Ovary (tissue), 7 donors: ENCODE measurements at regions not wholly inside any gene's neighbourhood (a gene's known extent, or its start where the extent isn't known, plus 50 kb on each side); places are given as distances from the start of the nearest gene placed in this dataset.

Experiments used
- DNase-seq, 5 donors: peaks; one replicate each; pipeline ENCODE4 v3.0.0-alpha.2; 2019 to 2020
- H3K27ac ChIP-seq, 2 donors: fragments of 200-600 bp; one replicate each; pipeline versions ENCODE4 v1.5.1 to v1.8.0; 2019 to 2022
- H3K27me3 ChIP-seq: fragments of 200-600 bp; one replicate; pipeline ENCODE4 v1.8.0; 2022
- H3K36me3 ChIP-seq: fragments of 200-600 bp; sonication (generic); one replicate; pipeline ENCODE4 v1.5.1; 2019
- H3K4me1 ChIP-seq: one replicate; pipeline ENCODE4 v1.8.1; 2013; ENCODE audit warnings: mild to moderate bottlenecking, moderate library complexity; ENCODE audit not compliant: insufficient read depth
- H3K4me3 ChIP-seq: fragments of 200-600 bp; sonication (generic); one replicate; pipeline ENCODE4 v1.5.1; 2017
- H3K9me3 ChIP-seq, 2 donors: fragments of 200-600 bp in 1 of 2; sonication (generic) in 1 of 2; one replicate each; pipeline versions ENCODE4 v1.5.1 to v1.8.1; 2013 to 2019; ENCODE audit warnings: mild to moderate bottlenecking in 1 of 2, moderate library complexity in 1 of 2
- CTCF ChIP-seq, 3 donors: fragments of 450-650 bp in 2 of 3; fragments of 200-600 bp in 1 of 3; IDR thresholded peaks; one replicate each; pipeline versions ENCODE4 v1.5.1 to v1.8.0; 2016 to 2022; ENCODE audit warnings: antibody characterized with exemption in 3 of 3, mild to moderate bottlenecking in 1 of 3
- EP300 ChIP-seq: sonication (generic); formaldehyde crosslinking; IDR thresholded peaks from one replicate; pipeline ENCODE4 v1.6.1; 2017; ENCODE audit warnings: antibody characterized with exemption
- POLR2A ChIP-seq: fragments of 450-650 bp; IDR thresholded peaks from one replicate; pipeline ENCODE4 v1.6.1; 2017; ENCODE audit warnings: antibody characterized with exemption, mild to moderate bottlenecking, moderate library complexity
- WGBS, 3 donors: extraction: QIAGEN DNeasy Blood & Tissue Kit in 1 of 3; methylation state at CpG; one replicate each; pipeline versions ENCODE4 v1.1.5 to v1.1.7; 2013 to 2017; 5-methylcytosine and 5-hydroxymethylcytosine counted together
- intact Hi-C, 4 donors: fragments of 100-400 bp; cut with DNase I; formaldehyde crosslinking; loops; one replicate each; pipeline versions ENCODE4 v1.11.0 to v1.15.1; 2022 to 2023
- donor health status: DM: no; HTN: no; CAD: no; lungs with moderate emphysema.
- donor health status: DM: no; HTN: no; CAD: no.
- donor health status: Bipolar disorder and iron deficiency.
- donor health status: DM: no; HTN: no; CAD: no.
- donor health status: DM: yes; HTN: yes; CAD: no.

DNA sequence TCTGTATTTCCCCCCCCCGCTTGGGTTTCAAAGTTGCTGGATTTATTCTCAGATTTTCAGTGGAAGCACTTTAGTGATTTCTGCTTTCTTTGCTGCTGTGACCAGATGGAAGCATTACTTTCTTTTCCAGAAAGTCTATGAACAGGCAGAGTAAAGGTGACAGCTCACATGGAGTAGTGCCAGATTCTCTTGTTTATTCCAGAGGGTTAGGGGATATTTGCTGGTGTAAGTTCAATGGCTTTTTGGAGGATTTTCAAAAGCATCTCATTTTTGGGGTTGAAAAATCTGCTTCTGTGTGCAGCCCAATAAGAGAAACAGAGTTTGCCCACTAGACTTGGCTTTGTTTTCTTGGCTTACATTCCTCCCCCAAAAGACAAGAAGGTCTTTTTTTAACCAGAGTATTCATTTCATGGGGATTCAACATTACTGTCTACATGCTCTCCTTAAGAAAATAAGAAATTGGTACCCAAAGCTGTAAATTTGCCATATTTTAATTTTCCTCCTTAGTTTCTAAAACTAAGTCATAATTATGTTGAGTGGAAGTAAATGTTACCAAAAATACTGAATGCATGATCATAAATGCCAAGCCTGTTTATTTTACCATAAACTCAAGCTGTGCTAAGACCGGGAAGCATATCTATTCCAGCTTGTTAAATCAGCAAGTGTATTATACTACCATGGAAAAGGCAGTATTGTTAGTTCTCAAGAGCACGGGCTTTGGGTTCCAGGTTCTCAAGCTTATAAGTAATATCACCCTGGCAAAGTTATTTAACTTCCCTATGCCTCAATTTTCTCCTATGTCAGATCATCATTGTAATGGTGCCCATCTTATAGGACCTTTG, 557.2 kb downstream of the CPS1 start:
- Histone ChIP-seq H3K27ac (no peak overlapping the region), H3K27me3 (no peaks in the 10 kb centered on the region), H3K9me3 (no peaks in the 10 kb centered on the region), H3K36me3 (no peaks in the 10 kb centered on the region), H3K4me1 (no peaks in the 10 kb centered on the region), H3K4me3 (no peak overlapping the region)
- no peak for TF ChIP-seq EP300
- TF ChIP-seq POLR2A = no peak
- TF ChIP-seq CTCF (IDR thresholded peaks at IDR 0.05) = no peak
- DNase-seq = no peak
- 64 to 71% (median 68%) methylated on average over 3 of the region's 3 CpGs for WGBS, 3 donors
- intact Hi-C loops = no loop called here

DNA sequence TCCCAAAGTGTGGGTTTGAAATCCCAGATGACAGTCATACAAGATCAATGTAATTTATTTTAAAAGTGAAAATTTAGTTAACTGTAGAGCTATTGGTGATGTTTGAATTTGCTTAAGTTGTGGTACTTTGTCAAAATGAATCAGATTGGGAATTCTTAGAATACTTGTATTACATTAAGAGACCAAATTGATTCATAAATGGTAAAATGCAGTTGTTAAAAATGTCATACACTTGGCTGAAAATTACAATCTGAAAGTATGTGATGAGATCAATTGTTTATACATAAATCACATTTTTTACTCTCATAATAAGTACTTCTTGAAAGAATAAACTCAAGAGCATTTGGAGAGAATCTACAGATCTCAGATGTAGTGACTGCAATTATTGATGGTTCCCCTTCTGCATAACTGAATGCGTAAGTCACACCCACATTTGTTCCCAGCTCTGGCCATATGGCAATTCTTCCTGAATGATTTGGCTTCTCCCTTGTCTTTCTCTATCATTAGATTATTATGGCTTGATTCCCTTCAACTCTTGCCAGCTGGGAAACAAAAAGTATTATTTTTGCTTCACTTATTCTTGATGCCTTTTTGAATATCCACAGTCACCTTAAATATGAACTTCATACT, 558.5 kb downstream of the CPS1 start:
- Histone ChIP-seq H3K4me3 (no peak overlapping the region), H3K36me3 (no peaks in the 10 kb centered on the region), H3K27ac (no peak overlapping the region), H3K27me3 (no peaks in the 10 kb centered on the region), H3K4me1 (no peaks in the 10 kb centered on the region), H3K9me3 (no peaks in the 10 kb centered on the region)
- 68 to 85% (median 74%) methylated on average over 1 of the region's 1 CpG for WGBS, 3 donors
- TF ChIP-seq EP300 (no peak), POLR2A (no peak), CTCF (IDR thresholded peaks at IDR 0.05) (no peak)
- DNase-seq = no peak
- intact Hi-C loops = no loop called here

- H3K4me1 ChIP-seq = no peaks in the 10 kb centered on the region
- intact Hi-C loops = no loop called here
- no peaks in the 10 kb centered on the region for H3K36me3 ChIP-seq
- no peaks in the 10 kb centered on the region for H3K9me3 ChIP-seq
- H3K4me3 ChIP-seq = no peak overlapping the region
- 80 to 87% (median 86%) methylated on average over 1 of the region's 1 CpG for WGBS, 3 donors
- DNase-seq = no peak
- TF ChIP-seq CTCF (IDR thresholded peaks at IDR 0.05) (no peak), POLR2A (no peak), EP300 (no peak)
- no peak overlapping the region for H3K27ac ChIP-seq
- H3K27me3 ChIP-seq = no peaks in the 10 kb centered on the region
Observed at GRCh38 chr2:211117026-211117425, 560.6 kb downstream of the CPS1 start.

GRCh38 chr2:211126256-211126655, 569.9 kb downstream of the CPS1 start:
- Histone ChIP-seq H3K27ac (no peak overlapping the region), H3K4me3 (no peak overlapping the region), H3K9me3 (no peaks in the 10 kb centered on the region), H3K36me3 (no peaks in the 10 kb centered on the region), H3K4me1 (no peaks in the 10 kb centered on the region), H3K27me3 (no peaks in the 10 kb centered on the region)
- no peak for DNase-seq
- intact Hi-C loops = no loop called here
- no peak for TF ChIP-seq POLR2A
- no peak for TF ChIP-seq EP300
- TF ChIP-seq CTCF (IDR thresholded peaks at IDR 0.05) = no peak
